ENCODE measurements at regions not wholly inside any gene's neighbourhood (a gene's known extent, or its start where the extent isn't known, plus 50 kb on each side); places are given as distances from the start of the nearest gene placed in this dataset.

- DNase-seq (ENCODE audit: low read depth, low spot score), result no peak
These were observed 59.8 kb upstream of the GPM6A start for GRCh38 chr4:175871774-175872405.

- no peak for DNase-seq (ENCODE audit: low read depth, low spot score)
These were observed 61.6 kb upstream of the GPM6A start for GRCh38 chr4:175873707-175874106.

- no peak for DNase-seq (ENCODE audit: low read depth, low spot score)
These were observed 62.2 kb upstream of the GPM6A start for GRCh38 chr4:175874306-175874705.

- no peak for DNase-seq (ENCODE audit: low read depth, low spot score)
These were observed 64.1 kb upstream of the GPM6A start for GRCh38 chr4:175875993-175876771.

GRCh38 chr4:175882891-175883290 is 70.8 kb upstream of the GPM6A start:
- DNase-seq (ENCODE audit: low read depth, low spot score), result no peak

- DNase-seq (ENCODE audit: low read depth, low spot score), result no peak
These were observed 72.0 kb upstream of the GPM6A start for GRCh38 chr4:175884048-175884447.

- no peak for DNase-seq (ENCODE audit: low read depth, low spot score)
These were observed 79.2 kb upstream of the GPM6A start for GRCh38 chr4:175891231-175891630.

- DNase-seq (ENCODE audit: low read depth, low spot score), result no peak
These were observed 79.8 kb upstream of the GPM6A start for GRCh38 chr4:175891851-175892250.

- no peak for DNase-seq (ENCODE audit: low read depth, low spot score)
These were observed 93.9 kb upstream of the GPM6A start for GRCh38 chr4:175905925-175906324.

GRCh38 chr4:175906384-175906783 is 94.3 kb upstream of the GPM6A start:
- no peak for DNase-seq (ENCODE audit: low read depth, low spot score)

- DNase-seq (ENCODE audit: low read depth, low spot score), result no peak
These were observed 98.6 kb upstream of the GPM6A start for GRCh38 chr4:175910700-175911099.

- no peak for DNase-seq (ENCODE audit: low read depth, low spot score)
These were observed 104.7 kb upstream of the GPM6A start for GRCh38 chr4:175916626-175917351.

GRCh38 chr4:175927121-175927520 is 115.1 kb upstream of the GPM6A start:
- DNase-seq (ENCODE audit: low read depth, low spot score), result no peak

GRCh38 chr4:175929441-175929840 is 117.4 kb upstream of the GPM6A start:
- DNase-seq (ENCODE audit: low read depth, low spot score), result no peak

GRCh38 chr4:175929932-175930331 is 117.9 kb upstream of the GPM6A start:
- DNase-seq (ENCODE audit: low read depth, low spot score), result no peak

GRCh38 chr4:175930471-175930870 is 118.4 kb upstream of the GPM6A start:
- DNase-seq (ENCODE audit: low read depth, low spot score), result no peak

- no peak for DNase-seq (ENCODE audit: low read depth, low spot score)
These were observed 120.1 kb upstream of the GPM6A start for GRCh38 chr4:175932116-175932515.

GRCh38 chr4:175934506-175934905 is 122.4 kb upstream of the GPM6A start:
- no peak for DNase-seq (ENCODE audit: low read depth, low spot score)

- DNase-seq (ENCODE audit: low read depth, low spot score), result peak; percentile 8
These were observed 123.1 kb upstream of the GPM6A start for GRCh38 chr4:175935016-175935661.

- no peak for DNase-seq (ENCODE audit: low read depth, low spot score)
These were observed 121.3 kb upstream of the WDR17 start for GRCh38 chr4:175944126-175944910.

GRCh38 chr4:175946472-175947116 is 119.0 kb upstream of the WDR17 start:
- no peak for DNase-seq (ENCODE audit: low read depth, low spot score)
